PC-3 (cell line): ENCODE measurements at regions not wholly inside any gene's neighbourhood (a gene's known extent, or its start where the extent isn't known, plus 50 kb on each side); places are given as distances from the start of the nearest gene placed in this dataset.

ENCODE experiments used
- EZH2 ChIP-seq: fragments of 300-600 bp; sonication (generic); IDR thresholded peaks from one replicate; pipeline ENCODE4 v1.6.1; 2017; ENCODE audit warnings: antibody characterized with exemption, mild to moderate bottlenecking, low read length; ENCODE audit not compliant: unreplicated experiment
- TF ChIP-seq, protein P1 (sequence below): fragments of 300-600 bp; sonication (generic); conservative IDR thresholded peaks from 2 replicates; pipeline ENCODE4 v1.5.1; 2017; ENCODE audit warnings: antibody characterized with exemption, low read depth, mild to moderate bottlenecking, low read length

DNA sequence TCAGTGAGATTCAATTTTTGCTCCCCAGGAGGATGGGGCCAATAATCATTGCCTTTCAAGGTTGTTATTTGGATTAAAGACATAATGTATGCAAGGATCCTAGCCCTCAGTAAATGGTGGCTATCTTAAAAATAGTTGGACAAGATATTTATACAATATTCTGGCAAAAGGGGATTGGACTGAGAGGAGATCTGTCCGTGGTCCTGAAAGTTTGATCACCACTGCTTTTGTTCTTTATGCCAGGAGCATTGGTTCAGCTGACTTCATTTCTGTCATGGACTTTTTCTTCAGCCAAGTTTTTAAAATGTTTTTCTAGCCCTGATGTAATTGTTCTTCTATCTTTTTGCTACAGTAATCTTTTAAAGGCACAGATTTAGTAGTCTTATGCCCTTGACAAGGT lies 70.2 kb upstream of the TCL1A start:
- TF ChIP-seq, protein P1, sequence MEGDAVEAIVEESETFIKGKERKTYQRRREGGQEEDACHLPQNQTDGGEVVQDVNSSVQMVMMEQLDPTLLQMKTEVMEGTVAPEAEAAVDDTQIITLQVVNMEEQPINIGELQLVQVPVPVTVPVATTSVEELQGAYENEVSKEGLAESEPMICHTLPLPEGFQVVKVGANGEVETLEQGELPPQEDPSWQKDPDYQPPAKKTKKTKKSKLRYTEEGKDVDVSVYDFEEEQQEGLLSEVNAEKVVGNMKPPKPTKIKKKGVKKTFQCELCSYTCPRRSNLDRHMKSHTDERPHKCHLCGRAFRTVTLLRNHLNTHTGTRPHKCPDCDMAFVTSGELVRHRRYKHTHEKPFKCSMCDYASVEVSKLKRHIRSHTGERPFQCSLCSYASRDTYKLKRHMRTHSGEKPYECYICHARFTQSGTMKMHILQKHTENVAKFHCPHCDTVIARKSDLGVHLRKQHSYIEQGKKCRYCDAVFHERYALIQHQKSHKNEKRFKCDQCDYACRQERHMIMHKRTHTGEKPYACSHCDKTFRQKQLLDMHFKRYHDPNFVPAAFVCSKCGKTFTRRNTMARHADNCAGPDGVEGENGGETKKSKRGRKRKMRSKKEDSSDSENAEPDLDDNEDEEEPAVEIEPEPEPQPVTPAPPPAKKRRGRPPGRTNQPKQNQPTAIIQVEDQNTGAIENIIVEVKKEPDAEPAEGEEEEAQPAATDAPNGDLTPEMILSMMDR, result no peak
- no peak for TF ChIP-seq EZH2
